BJ (cell line): ENCODE measurements at regions not wholly inside any gene's neighbourhood (a gene's known extent, or its start where the extent isn't known, plus 50 kb on each side); places are given as distances from the start of the nearest gene placed in this dataset.
A peak's percentile ranks its signal among the peaks of the same experiment; 100 is the strongest.

Experiments
- CTCF ChIA-PET: fragments of 350-600 bp; formaldehyde crosslinking; extraction: SDS; loops from one replicate; lab custom pipeline; 2021; ENCODE audit warnings: antibody characterized with exemption, inconsistent platforms; lab: Yijun Ruan, JAX
- POLR2A ChIA-PET: fragments of 300-600 bp; sonication (Branson Sonifier 250); formaldehyde crosslinking; extraction: SDS; loops from one replicate; lab custom pipeline; 2021; ENCODE audit warnings: antibody characterized with exemption; lab: Charles Lee
- DNase-seq: peaks from one replicate; pipeline ENCODE4 v3.0.0-alpha.2; 2011; ENCODE audit warnings: low read depth
- H3K27me3 ChIP-seq: 2 replicates; pipeline ENCODE4 v1.6.0; 2011; ENCODE audit warnings: low read length; ENCODE audit not compliant: control insufficient read depth, insufficient read depth
- H3K36me3 ChIP-seq: 2 replicates; pipeline ENCODE4 v1.5.1; 2011; ENCODE audit warnings: low read length; ENCODE audit not compliant: control insufficient read depth, insufficient read depth
- H3K4me3 ChIP-seq: 2 replicates; pipeline ENCODE4 v1.5.1; 2011; ENCODE audit warnings: low read depth, mild to moderate bottlenecking, control low read depth, low read length
- TF ChIP-seq, protein P1 (sequence below): IDR thresholded peaks from 2 replicates; pipeline ENCODE4 v1.5.1; 2011; ENCODE audit warnings: low read depth, mild to moderate bottlenecking, control low read depth, inconsistent platforms, low read length, moderate library complexity; ENCODE audit not compliant: insufficient read depth

GRCh38 chr7:34493752-34494151, 164.3 kb upstream of the NPSR1 start:
- ChIA-PET CTCF (no interaction called here), POLR2A (no interaction called here)
- H3K4me3 ChIP-seq, result no peak overlapping the region
- no peaks in the 10 kb centered on the region for H3K27me3 ChIP-seq
- TF ChIP-seq, protein P1, sequence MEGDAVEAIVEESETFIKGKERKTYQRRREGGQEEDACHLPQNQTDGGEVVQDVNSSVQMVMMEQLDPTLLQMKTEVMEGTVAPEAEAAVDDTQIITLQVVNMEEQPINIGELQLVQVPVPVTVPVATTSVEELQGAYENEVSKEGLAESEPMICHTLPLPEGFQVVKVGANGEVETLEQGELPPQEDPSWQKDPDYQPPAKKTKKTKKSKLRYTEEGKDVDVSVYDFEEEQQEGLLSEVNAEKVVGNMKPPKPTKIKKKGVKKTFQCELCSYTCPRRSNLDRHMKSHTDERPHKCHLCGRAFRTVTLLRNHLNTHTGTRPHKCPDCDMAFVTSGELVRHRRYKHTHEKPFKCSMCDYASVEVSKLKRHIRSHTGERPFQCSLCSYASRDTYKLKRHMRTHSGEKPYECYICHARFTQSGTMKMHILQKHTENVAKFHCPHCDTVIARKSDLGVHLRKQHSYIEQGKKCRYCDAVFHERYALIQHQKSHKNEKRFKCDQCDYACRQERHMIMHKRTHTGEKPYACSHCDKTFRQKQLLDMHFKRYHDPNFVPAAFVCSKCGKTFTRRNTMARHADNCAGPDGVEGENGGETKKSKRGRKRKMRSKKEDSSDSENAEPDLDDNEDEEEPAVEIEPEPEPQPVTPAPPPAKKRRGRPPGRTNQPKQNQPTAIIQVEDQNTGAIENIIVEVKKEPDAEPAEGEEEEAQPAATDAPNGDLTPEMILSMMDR, result no peak
- no peak for DNase-seq
- no peaks in the 10 kb centered on the region for H3K36me3 ChIP-seq

DNA sequence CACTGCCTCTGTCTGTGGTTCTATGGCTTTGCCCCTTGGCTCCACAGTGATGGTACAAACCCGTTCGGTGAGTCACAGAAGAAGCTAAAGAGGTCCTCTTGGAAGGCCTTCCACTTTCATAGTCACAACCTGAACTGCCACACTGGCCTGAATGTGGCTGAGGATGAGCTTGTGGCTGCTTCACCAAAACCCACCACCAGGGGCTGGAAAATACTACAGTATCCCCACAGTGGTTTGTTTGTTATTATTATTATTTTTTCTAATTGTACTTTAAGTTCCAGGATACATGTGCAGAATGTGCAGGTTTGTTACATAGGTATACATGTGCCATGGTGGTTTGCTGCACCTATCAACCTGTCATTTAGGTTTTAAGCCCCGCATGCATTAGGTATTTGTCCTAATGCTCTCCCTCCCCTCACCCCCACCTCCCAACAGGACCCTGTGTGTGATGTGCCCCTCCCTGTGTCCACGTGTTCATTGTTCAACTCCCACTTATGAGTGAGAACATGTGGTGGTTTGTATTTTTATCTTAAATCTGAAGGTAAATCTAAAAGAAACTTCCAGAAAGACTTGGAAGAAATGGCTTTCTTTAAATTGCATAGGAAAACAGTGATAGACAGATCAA, 160.8 kb upstream of the NPSR1 start:
- Histone ChIP-seq H3K36me3 (no peaks in the 10 kb centered on the region), H3K4me3 (no peak overlapping the region), H3K27me3 (no peaks in the 10 kb centered on the region)
- CTCF ChIA-PET, result no interaction called here
- TF ChIP-seq, protein P1, result peak; percentile 24; the same call in 1 of the 2 replicates
- POLR2A ChIA-PET, result no interaction called here
- no peak for DNase-seq

GRCh38 chr7:34501156-34501555, 156.9 kb upstream of the NPSR1 start:
- TF ChIP-seq, protein P1, result no peak

GRCh38 chr7:34507191-34507590, 150.8 kb upstream of the NPSR1 start:
- Histone ChIP-seq H3K4me3 (no peak overlapping the region), H3K36me3 (no peaks in the 10 kb centered on the region), H3K27me3 (no peaks in the 10 kb centered on the region)
- CTCF ChIA-PET, result no interaction called here
- POLR2A ChIA-PET, result no interaction called here
- DNase-seq, result no peak
- TF ChIP-seq, protein P1, result no peak

More at GRCh38 chr7:34501156-34501555, 156.9 kb upstream of the NPSR1 start:
- DNase-seq, result no peak
- H3K4me3 ChIP-seq, result no peak overlapping the region
- no peaks in the 10 kb centered on the region for H3K36me3 ChIP-seq
- CTCF ChIA-PET, result no interaction called here
- POLR2A ChIA-PET, result no interaction called here
- no peaks in the 10 kb centered on the region for H3K27me3 ChIP-seq

GRCh38 chr7:34523226-34523918, 134.6 kb upstream of the NPSR1 start:
- no peak for DNase-seq
- TF ChIP-seq, protein P1, result no peak
- CTCF ChIA-PET, result no interaction called here
- no peaks in the 10 kb centered on the region for H3K27me3 ChIP-seq
- no peaks in the 10 kb centered on the region for H3K36me3 ChIP-seq
- no peak overlapping the region for H3K4me3 ChIP-seq
- POLR2A ChIA-PET, result no interaction called here
